ENCODE measurements at regions not wholly inside any gene's neighbourhood (a gene's known extent, or its start where the extent isn't known, plus 50 kb on each side); places are given as distances from the start of the nearest gene placed in this dataset.

DNA sequence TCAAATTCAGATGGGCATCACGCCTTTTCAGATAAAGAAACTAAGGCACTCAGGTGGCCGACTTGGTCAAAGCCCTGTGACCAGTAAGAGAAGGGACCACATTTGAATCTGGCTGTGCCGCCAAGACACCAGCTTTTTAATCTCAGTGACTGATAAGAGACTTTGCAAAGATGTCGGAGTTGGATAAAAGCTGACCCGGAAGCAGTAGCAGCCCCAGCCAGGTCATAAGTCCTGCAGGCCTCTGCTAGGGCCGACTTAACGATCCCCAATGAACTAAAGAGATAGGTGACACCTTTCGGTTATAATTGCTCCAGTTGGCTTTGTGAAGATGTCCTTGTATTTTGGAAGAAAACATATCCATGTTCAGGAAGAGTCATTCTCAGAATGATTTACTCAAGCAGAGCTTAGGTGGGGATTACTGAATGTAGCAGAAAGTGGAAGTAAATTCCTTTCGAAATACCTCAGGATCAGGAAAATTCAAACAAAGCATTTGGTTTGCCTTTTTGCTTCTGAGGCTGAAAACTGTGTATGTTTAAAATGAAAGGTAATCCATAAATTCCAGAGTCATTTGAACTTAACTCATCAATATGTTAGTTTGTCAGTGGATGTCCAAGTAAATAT lies 164.2 kb upstream of the PITRM1 start:
- H3F3A ChIP-seq (replicated peaks; ENCODE audit: insufficient read depth) = no peaks in the 10 kb centered on the region
- no peaks in the 10 kb centered on the region; a peak in 1 of 4 replicates for H3K4me1 ChIP-seq (ENCODE audit: control insufficient read depth in 1 of 2, insufficient read depth in 2 of 2, low read depth in 1 of 2, low read length in 1 of 2)
- H3K9me3 ChIP-seq = no peaks in the 10 kb centered on the region
- CTCF ChIA-PET = interaction anchor here (1.4 kb wide), 1 partner anchor 12 kb away, joined by 4 read pairs; no protein-coding TSS in a partner anchor
- no peaks in the 10 kb centered on the region for H3K79me2 ChIP-seq (ENCODE audit: insufficient read depth)
- H2AFZ ChIP-seq (ENCODE audit: low read depth) = no peak overlapping the region
- no peaks in the 10 kb centered on the region for H3K27me3 ChIP-seq (ENCODE audit: insufficient read depth)
- TF ChIP-seq MXI1 (IDR thresholded peaks at IDR 0.05; ENCODE audit: low read depth, low read length) (no peak), GATA2 (CRISPR knock-in tag; IDR thresholded peaks at IDR 0.05) (no peak), JUND (IDR thresholded peaks at IDR 0.05) (no peak), FOXM1 (IDR thresholded peaks at IDR 0.05; ENCODE audit: low read depth) (no peak), YY1 (IDR thresholded peaks at IDR 0.05; ENCODE audit: low read depth) (no peak), SIN3A (IDR thresholded peaks at IDR 0.05; ENCODE audit: borderline replicate concordance, low read depth, low read length) (no peak), MEF2A (IDR thresholded peaks at IDR 0.05; ENCODE audit: borderline replicate concordance, low read depth) (no peak), RAD21 (IDR thresholded peaks at IDR 0.05; ENCODE audit: low read length) (no peak), SMC3 (IDR thresholded peaks at IDR 0.05; ENCODE audit: low read depth, low read length) (no peak)
- TF ChIP-seq, protein P1, sequence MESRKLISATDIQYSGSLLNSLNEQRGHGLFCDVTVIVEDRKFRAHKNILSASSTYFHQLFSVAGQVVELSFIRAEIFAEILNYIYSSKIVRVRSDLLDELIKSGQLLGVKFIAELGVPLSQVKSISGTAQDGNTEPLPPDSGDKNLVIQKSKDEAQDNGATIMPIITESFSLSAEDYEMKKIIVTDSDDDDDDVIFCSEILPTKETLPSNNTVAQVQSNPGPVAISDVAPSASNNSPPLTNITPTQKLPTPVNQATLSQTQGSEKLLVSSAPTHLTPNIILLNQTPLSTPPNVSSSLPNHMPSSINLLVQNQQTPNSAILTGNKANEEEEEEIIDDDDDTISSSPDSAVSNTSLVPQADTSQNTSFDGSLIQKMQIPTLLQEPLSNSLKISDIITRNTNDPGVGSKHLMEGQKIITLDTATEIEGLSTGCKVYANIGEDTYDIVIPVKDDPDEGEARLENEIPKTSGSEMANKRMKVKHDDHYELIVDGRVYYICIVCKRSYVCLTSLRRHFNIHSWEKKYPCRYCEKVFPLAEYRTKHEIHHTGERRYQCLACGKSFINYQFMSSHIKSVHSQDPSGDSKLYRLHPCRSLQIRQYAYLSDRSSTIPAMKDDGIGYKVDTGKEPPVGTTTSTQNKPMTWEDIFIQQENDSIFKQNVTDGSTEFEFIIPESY (IDR thresholded peaks at IDR 0.05; ENCODE audit: borderline replicate concordance, low read depth) = no peak
- TF ChIP-seq, protein P2, sequence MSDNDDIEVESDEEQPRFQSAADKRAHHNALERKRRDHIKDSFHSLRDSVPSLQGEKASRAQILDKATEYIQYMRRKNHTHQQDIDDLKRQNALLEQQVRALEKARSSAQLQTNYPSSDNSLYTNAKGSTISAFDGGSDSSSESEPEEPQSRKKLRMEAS (IDR thresholded peaks at IDR 0.05; ENCODE audit: low read depth) = no peak
- TF ChIP-seq, protein P3, sequence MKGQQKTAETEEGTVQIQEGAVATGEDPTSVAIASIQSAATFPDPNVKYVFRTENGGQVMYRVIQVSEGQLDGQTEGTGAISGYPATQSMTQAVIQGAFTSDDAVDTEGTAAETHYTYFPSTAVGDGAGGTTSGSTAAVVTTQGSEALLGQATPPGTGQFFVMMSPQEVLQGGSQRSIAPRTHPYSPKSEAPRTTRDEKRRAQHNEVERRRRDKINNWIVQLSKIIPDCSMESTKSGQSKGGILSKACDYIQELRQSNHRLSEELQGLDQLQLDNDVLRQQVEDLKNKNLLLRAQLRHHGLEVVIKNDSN (IDR thresholded peaks at IDR 0.05; ENCODE audit: borderline replicate concordance, low read depth) = no peak
- no peak overlapping the region for H3K4me2 ChIP-seq
- 92% methylated on average over 9 of the region's 9 CpGs for WGBS (ENCODE audit: low lambda C conversion rate)
- H3K9ac ChIP-seq = no peak overlapping the region
- no peak overlapping the region for H3K4me3 ChIP-seq (ENCODE audit: low read depth in 2 of 2, low read length in 1 of 2)
- H3K9me2 ChIP-seq = no peaks in the 10 kb centered on the region
- no peak overlapping the region for H3K27ac ChIP-seq (ENCODE audit: low read depth in 2 of 2, low read length in 1 of 2)
- DNase-seq = no peak
- no peaks in the 10 kb centered on the region for H4K20me1 ChIP-seq (ENCODE audit: insufficient read depth)
- H3K36me3 ChIP-seq (replicated peaks in 1 of 2; ENCODE audit: control insufficient read depth in 1 of 2, insufficient read depth in 2 of 2, low read length in 1 of 2) = no peaks in the 10 kb centered on the region
- POLR2A ChIA-PET = no interaction called here

DNA sequence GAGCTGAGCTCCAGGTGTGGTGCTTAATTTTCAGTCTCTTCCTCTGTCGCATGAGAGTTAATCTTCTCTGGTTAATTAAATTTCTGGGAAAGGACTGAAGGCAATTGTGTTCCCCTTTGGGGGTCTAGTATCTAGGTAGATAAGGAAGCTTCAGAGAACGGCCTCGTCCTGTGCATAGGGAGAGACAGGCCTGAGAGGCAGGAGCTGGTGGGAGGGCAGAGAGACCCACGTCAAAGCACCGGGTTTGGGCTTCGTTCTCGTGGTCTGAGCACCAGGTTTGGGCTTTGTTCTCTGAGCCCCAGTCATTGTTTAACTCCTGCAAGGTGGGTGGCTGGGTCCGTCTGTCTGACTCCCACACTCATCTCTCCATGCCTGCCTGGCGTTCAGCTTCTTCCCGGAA lies 160.8 kb upstream of the PITRM1 start:
- Histone ChIP-seq H3K9me2 (no peaks in the 10 kb centered on the region), H3K27ac (ENCODE audit: low read depth in 2 of 2, low read length in 1 of 2) (no peak overlapping the region), H3F3A (replicated peaks; ENCODE audit: insufficient read depth) (no peaks in the 10 kb centered on the region), H3K4me1 (ENCODE audit: control insufficient read depth in 1 of 2, insufficient read depth in 2 of 2, low read depth in 1 of 2, low read length in 1 of 2) (no peaks in the 10 kb centered on the region; a peak in 1 of 4 replicates), H3K9me3 (no peaks in the 10 kb centered on the region), H2AFZ (ENCODE audit: low read depth) (no peak overlapping the region), H3K36me3 (replicated peaks in 1 of 2; ENCODE audit: control insufficient read depth in 1 of 2, insufficient read depth in 2 of 2, low read length in 1 of 2) (no peaks in the 10 kb centered on the region), H4K20me1 (ENCODE audit: insufficient read depth) (no peaks in the 10 kb centered on the region), H3K4me3 (ENCODE audit: low read depth in 2 of 2, low read length in 1 of 2) (no peak overlapping the region), H3K27me3 (ENCODE audit: insufficient read depth) (no peaks in the 10 kb centered on the region), H3K79me2 (ENCODE audit: insufficient read depth) (no peaks in the 10 kb centered on the region), H3K9ac (no peak overlapping the region), H3K4me2 (no peak overlapping the region)
- POLR2A ChIA-PET = no interaction called here
- CTCF ChIA-PET = no interaction called here
- no peak for DNase-seq
- 100% methylated on average over 4 of the region's 10 CpGs for WGBS (ENCODE audit: low lambda C conversion rate)
- TF ChIP-seq NRF1 (IDR thresholded peaks at IDR 0.05; ENCODE audit: low read depth, low read length) (no peak), MXI1 (IDR thresholded peaks at IDR 0.05; ENCODE audit: low read depth, low read length) (no peak), RCOR1 (IDR thresholded peaks at IDR 0.05; ENCODE audit: low read length) (no peak), SMC3 (IDR thresholded peaks at IDR 0.05; ENCODE audit: low read depth, low read length) (no peak), FOXJ3 (CRISPR knock-in tag; IDR thresholded peaks at IDR 0.05) (no peak), CHD2 (IDR thresholded peaks at IDR 0.05; ENCODE audit: low read length, partially characterized antibody) (no peak)
- TF ChIP-seq, protein P3 (IDR thresholded peaks at IDR 0.05; ENCODE audit: borderline replicate concordance, low read depth) = no peak
- TF ChIP-seq, protein P4, sequence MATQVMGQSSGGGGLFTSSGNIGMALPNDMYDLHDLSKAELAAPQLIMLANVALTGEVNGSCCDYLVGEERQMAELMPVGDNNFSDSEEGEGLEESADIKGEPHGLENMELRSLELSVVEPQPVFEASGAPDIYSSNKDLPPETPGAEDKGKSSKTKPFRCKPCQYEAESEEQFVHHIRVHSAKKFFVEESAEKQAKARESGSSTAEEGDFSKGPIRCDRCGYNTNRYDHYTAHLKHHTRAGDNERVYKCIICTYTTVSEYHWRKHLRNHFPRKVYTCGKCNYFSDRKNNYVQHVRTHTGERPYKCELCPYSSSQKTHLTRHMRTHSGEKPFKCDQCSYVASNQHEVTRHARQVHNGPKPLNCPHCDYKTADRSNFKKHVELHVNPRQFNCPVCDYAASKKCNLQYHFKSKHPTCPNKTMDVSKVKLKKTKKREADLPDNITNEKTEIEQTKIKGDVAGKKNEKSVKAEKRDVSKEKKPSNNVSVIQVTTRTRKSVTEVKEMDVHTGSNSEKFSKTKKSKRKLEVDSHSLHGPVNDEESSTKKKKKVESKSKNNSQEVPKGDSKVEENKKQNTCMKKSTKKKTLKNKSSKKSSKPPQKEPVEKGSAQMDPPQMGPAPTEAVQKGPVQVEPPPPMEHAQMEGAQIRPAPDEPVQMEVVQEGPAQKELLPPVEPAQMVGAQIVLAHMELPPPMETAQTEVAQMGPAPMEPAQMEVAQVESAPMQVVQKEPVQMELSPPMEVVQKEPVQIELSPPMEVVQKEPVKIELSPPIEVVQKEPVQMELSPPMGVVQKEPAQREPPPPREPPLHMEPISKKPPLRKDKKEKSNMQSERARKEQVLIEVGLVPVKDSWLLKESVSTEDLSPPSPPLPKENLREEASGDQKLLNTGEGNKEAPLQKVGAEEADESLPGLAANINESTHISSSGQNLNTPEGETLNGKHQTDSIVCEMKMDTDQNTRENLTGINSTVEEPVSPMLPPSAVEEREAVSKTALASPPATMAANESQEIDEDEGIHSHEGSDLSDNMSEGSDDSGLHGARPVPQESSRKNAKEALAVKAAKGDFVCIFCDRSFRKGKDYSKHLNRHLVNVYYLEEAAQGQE (IDR thresholded peaks at IDR 0.05; ENCODE audit: low read depth, low read length) = no peak
- TF ChIP-seq, protein P5, sequence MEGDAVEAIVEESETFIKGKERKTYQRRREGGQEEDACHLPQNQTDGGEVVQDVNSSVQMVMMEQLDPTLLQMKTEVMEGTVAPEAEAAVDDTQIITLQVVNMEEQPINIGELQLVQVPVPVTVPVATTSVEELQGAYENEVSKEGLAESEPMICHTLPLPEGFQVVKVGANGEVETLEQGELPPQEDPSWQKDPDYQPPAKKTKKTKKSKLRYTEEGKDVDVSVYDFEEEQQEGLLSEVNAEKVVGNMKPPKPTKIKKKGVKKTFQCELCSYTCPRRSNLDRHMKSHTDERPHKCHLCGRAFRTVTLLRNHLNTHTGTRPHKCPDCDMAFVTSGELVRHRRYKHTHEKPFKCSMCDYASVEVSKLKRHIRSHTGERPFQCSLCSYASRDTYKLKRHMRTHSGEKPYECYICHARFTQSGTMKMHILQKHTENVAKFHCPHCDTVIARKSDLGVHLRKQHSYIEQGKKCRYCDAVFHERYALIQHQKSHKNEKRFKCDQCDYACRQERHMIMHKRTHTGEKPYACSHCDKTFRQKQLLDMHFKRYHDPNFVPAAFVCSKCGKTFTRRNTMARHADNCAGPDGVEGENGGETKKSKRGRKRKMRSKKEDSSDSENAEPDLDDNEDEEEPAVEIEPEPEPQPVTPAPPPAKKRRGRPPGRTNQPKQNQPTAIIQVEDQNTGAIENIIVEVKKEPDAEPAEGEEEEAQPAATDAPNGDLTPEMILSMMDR (IDR thresholded peaks at IDR 0.05) = no peak
- TF ChIP-seq, protein P2 (IDR thresholded peaks at IDR 0.05; ENCODE audit: low read depth) = no peak

Measured in SK-N-SH (cell line).